Adrenal gland (tissue), 9 donors: ENCODE measurements at regions not wholly inside any gene's neighbourhood (a gene's known extent, or its start where the extent isn't known, plus 50 kb on each side); places are given as distances from the start of the nearest gene placed in this dataset.

ENCODE experiments used
- DNase-seq, 7 donors: peaks; one replicate each; pipeline ENCODE4 v3.0.0-alpha.2; 2019 to 2020
- H3K27ac ChIP-seq, 5 donors: fragments of 200-600 bp; sonication (generic) in 4 of 5; 1 replicate in 3 of 5; 2 replicates in 2 of 5; pipeline versions ENCODE4 v1.5.1 to v1.8.0; 2016 to 2020; ENCODE audit warnings: mild to moderate bottlenecking in 1 of 5
- H3K27me3 ChIP-seq: fragments of 200-600 bp; 2 replicates; pipeline ENCODE4 v1.8.0; 2021
- H3K36me3 ChIP-seq, 2 donors: fragments of 200-600 bp; replicated peaks in 1 of 2; 1 replicate in 1 of 2; 2 replicates in 1 of 2; pipeline versions ENCODE4 v1.5.1 to v1.8.0; 2018 to 2022
- H3K4me1 ChIP-seq, 2 donors: fragments of 200-600 bp; replicated peaks in 1 of 2; 1 replicate in 1 of 2; 2 replicates in 1 of 2; pipeline versions ENCODE4 v1.5.1 to v1.8.0; 2018 to 2021
- H3K4me3 ChIP-seq, 4 donors: fragments of 200-600 bp; sonication (generic) in 3 of 4; one replicate each; pipeline ENCODE4 v1.5.1; 2016 to 2018
- H3K9me3 ChIP-seq, 3 donors: fragments of 200-600 bp; sonication (generic) in 1 of 3; replicated peaks in 1 of 3; 1 replicate in 2 of 3; 2 replicates in 1 of 3; pipeline versions ENCODE4 v1.5.1 to v1.8.0; 2016 to 2021
- CTCF ChIP-seq, 6 experiments: fragments of 450-650 bp in 4 of 6; fragments of 200-600 bp in 2 of 6; sonication (generic) in 1 of 6; IDR thresholded peaks; 1 replicate in 5 of 6; 2 replicates in 1 of 6; pipeline versions ENCODE4 v1.5.1 to v1.8.0; 2016 to 2021; ENCODE audit warnings: antibody characterized with exemption in 6 of 6, mild to moderate bottlenecking in 2 of 6, moderate library complexity in 1 of 6
- POLR2A ChIP-seq, 2 donors: fragments of 450-650 bp; IDR thresholded peaks; one replicate each; pipeline ENCODE4 v1.6.1; 2017; ENCODE audit warnings: antibody characterized with exemption in 2 of 2, mild to moderate bottlenecking in 2 of 2, moderate library complexity in 1 of 2
- WGBS, 4 donors: extraction: QIAGEN DNeasy Blood & Tissue Kit in 2 of 4; methylation state at CpG; one replicate each; pipeline versions ENCODE4 v1.1.5 to v1.1.7; 2013 to 2017; 5-methylcytosine and 5-hydroxymethylcytosine counted together
- intact Hi-C, 2 donors: fragments of 100-400 bp; cut with DNase I; formaldehyde crosslinking; loops; one replicate each; pipeline versions ENCODE4 v1.14.1 to v1.15.0; 2022 to 2023
- donor health status: healthy with polysubstance abuse.
- donor health status: Bipolar disorder and iron deficiency.
- donor health status: DM: yes; HTN: yes; CAD: no.
- donor health status: DM: no; HTN: no; CAD: no.
- donor health status: DM: no; HTN: no; CAD: no.

GRCh38 chr11:92580908-92581307, 356.3 kb downstream of the FAT3 start:
- H3K27ac ChIP-seq: no peak overlapping the region
- 33 to 54% (median 48%) methylated on average over 1 of the region's 1 CpG for WGBS, 4 donors
- no peaks in the 10 kb centered on the region for H3K9me3 ChIP-seq
- no peak for DNase-seq
- intact Hi-C loops: no loop called here
- H3K4me3 ChIP-seq: no peak overlapping the region
- no peaks in the 10 kb centered on the region for H3K27me3 ChIP-seq
- no peaks in the 10 kb centered on the region for H3K4me1 ChIP-seq
- no peaks in the 10 kb centered on the region for H3K36me3 ChIP-seq
- TF ChIP-seq POLR2A (IDR thresholded peaks at IDR 0.05) (no peak), CTCF (IDR thresholded peaks at IDR 0.05) (no peak)

- Histone ChIP-seq H3K36me3 (no peaks in the 10 kb centered on the region), H3K27ac (no peak overlapping the region), H3K27me3 (no peaks in the 10 kb centered on the region), H3K4me1 (no peaks in the 10 kb centered on the region), H3K4me3 (no peak overlapping the region), H3K9me3 (no peaks in the 10 kb centered on the region)
- DNase-seq: no peak
- TF ChIP-seq CTCF (IDR thresholded peaks at IDR 0.05): no peak
- intact Hi-C loops: no loop called here
Observed at GRCh38 chr11:92588393-92588792, 363.8 kb downstream of the FAT3 start.

GRCh38 chr11:92589512-92589911, 364.9 kb downstream of the FAT3 start:
- no peak overlapping the region for H3K27ac ChIP-seq
- 86 to 95% (median 86%) methylated on average over 3 of the region's 3 CpGs for WGBS, 4 donors
- H3K27me3 ChIP-seq: no peaks in the 10 kb centered on the region
- no peaks in the 10 kb centered on the region for H3K36me3 ChIP-seq
- no peak for TF ChIP-seq CTCF (IDR thresholded peaks at IDR 0.05)
- TF ChIP-seq POLR2A (IDR thresholded peaks at IDR 0.05): no peak
- H3K4me1 ChIP-seq: no peaks in the 10 kb centered on the region
- no peaks in the 10 kb centered on the region for H3K9me3 ChIP-seq
- no peak overlapping the region for H3K4me3 ChIP-seq
- no peak for DNase-seq
- intact Hi-C loops: no loop called here

- intact Hi-C loops: no loop called here
Observed at GRCh38 chr11:92591521-92591920, 366.9 kb downstream of the FAT3 start.

More at GRCh38 chr11:92591521-92591920, 366.9 kb downstream of the FAT3 start:
- 62 to 81% (median 70%) methylated on average over 2 of the region's 2 CpGs for WGBS, 4 donors
- DNase-seq: no peak
- Histone ChIP-seq H3K9me3 (no peaks in the 10 kb centered on the region), H3K4me3 (no peak overlapping the region), H3K36me3 (no peaks in the 10 kb centered on the region), H3K4me1 (no peaks in the 10 kb centered on the region), H3K27me3 (no peaks in the 10 kb centered on the region), H3K27ac (no peak overlapping the region)
- TF ChIP-seq CTCF (IDR thresholded peaks at IDR 0.05) (no peak), POLR2A (IDR thresholded peaks at IDR 0.05) (no peak)
